HG03196 (cell line): ENCODE measurements at regions not wholly inside any gene's neighbourhood (a gene's known extent, or its start where the extent isn't known, plus 50 kb on each side); places are given as distances from the start of the nearest gene placed in this dataset.
A peak's percentile ranks its signal among the peaks of the same experiment; 100 is the strongest.
"Not testable (repeated sequence)": the region's sequence is repeated elsewhere in the genome, so short reads cannot be mapped to it uniquely, and the experiment has no call there.

Experiments
- ATAC-seq: cut with Tn5 transposase; IDR thresholded peaks from one replicate; pipeline ENCODE4 v1.9.1; 2021; ENCODE audit not compliant: unreplicated experiment

DNA sequence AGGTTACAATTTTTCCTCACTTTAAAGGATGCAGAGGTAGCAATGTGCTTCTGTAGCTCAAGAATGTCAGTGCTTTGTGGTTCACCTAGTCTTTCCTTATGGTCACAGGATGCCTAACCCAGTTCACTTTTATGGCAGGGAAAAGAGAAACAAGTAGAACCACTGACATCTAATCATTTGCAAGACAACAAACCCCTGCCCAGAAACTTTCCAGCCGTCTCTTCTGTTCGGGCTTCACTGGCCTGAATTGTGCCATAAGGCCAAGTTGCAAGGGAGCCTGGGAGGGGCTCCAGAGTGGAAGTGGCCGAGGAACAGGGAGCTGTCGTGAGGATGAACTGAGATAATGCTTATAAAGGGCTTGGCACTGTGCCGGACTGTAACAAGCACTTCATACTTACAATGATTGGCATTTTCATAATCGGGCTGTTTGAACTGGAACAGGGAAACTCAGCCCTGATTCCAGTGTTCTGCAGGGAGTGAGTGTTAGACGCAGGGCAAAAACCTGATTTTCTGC, 212.6 kb downstream of the BCAS1 start:
- no peak for ATAC-seq

DNA sequence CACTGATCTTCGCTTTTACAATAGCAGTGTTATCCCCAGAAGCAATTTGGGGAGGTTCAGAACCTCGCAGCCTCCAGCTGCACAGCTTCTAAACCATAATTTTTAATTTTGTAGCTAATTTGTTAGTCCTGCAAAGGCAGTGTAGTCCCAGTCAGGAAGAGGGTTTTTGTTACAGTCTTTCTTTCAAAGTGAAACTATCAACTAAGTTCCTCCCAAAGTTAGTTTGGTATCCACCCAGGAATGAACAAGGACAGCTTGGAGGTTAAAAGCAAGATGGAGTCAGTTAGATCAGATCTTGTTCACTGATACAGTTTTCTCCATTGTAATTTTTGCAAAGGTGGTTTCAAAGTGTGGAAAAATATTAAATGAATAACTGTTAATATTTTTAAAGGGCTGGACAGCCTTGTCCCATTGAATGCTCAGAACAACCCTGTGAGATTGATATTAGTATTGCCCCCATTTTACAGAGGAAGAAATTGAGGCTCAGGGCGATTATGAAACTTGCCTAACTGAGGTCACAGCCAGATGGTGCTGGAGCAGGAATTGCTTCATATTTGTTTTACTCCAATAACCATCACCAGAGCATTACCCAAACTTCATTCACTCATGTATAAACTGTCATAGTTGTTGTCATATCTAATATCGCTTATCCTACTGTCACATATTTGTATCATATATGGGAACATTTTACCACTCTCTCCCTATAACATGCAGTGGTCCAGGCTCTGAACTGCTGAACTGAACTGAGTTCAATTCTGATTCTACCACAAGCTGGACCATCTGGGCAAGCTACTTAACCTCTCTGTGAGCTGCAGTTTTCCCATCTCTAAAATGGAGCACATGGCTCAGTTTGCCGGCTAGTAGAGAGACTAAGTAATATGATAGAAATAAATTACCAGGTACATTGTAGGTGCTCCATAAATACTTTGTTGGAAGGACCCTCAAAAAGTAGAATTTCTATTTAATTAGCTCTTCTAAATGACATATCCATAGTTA, 213.8 kb downstream of the BCAS1 start:
- ATAC-seq: no peak

DNA sequence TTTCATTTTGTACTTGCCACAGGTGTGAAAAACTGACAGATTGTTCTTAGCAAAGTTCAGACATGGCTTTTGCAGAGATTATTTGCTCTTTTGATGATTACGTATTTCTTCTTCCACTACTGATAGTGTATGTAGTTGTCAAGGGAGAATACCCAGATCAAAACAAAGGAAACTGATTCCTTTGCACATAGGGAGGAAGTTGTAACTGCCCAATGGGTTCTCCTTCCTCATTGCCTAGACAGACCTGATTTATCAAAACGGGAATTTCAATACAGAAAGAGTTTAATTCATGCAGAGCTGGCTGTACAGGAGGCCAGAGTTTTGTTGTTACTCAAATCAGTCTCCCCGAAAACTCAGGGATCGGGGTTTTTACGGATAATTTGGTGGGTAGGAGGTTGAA, 214.7 kb downstream of the BCAS1 start:
- ATAC-seq: no peak

DNA sequence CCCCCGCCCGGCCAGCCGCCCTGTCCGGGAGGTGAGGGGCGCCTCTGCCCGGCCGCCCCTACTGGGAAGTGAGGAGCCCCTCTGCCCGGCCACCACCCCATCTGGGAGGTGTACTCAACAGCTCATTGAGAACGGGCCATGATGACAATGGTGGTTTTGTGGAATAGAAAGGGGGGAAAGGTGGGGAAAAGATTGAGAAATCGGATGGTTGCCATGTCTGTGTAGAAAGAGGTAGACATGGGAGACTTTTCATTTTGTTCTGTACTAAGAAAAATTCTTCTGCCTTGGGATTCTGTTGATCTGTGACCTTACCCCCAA, 215.8 kb downstream of the BCAS1 start:
- ATAC-seq: not testable (repeated sequence)

DNA sequence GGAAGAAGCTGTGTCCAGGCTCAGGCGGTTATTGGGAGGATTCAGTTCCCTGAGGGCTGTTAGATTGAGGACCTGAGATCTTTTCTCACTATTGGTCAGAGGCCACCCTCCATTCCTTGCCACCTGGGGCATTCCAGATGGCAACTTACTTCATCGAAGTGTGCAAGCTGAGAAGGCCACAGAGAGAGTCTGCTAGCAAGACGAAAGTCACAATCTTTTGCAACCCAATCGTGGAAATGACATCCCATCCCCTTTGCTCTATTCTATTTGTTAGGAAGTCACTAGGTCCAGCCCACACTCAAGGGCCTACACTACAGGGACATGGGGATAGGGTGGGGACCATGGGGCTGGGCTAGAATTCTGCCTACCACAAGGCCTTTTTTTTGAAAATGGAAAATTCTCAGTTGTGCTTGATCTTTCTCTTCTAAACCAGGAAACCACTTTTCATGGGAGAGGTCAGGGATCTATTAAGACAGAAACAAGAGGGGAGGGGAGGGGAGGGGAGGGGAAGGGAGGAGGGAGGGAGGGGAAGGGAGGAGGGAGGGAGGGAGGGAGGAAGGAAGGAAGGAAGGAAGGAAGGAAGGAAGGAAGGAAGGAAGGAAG, 217.2 kb downstream of the BCAS1 start:
- ATAC-seq: no peak

DNA sequence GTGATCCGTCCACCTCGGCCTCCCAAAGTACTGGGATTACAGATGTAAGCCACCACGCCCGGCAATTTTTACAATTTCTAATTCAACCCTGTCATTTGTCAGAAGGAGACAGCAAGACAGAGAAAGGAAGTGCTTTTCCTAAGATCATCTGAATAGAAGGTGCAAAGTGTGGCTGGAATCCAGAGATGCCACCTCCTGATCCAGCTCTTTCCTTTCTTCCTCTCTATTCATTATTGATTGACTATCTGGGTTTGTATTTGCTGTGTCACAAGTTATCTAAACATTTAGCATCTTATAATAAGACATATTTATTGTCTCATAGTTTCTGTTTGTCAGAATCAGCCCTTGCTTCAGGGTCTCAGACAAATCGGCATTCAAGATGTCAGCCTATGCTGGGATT, 217.7 kb downstream of the BCAS1 start:
- no peak for ATAC-seq

DNA sequence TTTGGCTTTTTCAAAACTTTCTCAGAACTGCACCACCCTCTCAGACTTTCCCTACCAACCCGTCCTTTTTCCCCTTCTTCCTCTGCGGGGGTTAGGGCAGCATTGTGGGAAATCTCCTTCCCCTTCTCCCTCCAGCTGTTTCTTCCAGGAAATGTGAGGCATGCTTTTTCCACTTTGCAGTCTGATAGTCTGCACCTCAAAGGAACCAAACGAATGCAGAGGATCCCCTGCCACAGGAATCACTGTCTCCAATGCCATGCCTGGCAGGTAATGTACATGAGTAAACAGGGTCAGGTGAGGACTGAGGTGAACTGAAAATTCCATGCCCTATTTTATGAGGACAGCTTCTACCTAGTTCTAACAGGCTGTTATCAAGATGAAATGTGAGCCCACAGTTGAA, 218.4 kb downstream of the BCAS1 start:
- ATAC-seq: no peak

DNA sequence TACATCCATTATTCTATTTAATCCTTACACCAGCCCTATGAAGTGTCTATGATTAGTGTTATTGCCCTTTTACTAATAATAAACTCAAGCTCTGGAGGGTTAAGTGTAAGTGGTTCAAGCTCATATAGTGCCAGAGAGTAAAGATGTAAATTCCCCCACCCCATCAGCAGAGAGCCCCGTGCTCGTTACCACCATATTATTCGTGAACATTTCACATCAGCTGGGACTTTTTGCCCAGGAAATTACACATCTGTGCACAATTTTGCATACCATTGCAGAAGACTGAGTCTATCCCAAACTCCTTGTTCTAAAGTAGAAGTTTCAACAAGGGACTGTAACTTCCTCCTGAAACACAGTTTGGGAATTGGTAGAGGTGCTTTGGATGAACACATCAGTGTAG, 220.1 kb downstream of the BCAS1 start:
- ATAC-seq: no peak

DNA sequence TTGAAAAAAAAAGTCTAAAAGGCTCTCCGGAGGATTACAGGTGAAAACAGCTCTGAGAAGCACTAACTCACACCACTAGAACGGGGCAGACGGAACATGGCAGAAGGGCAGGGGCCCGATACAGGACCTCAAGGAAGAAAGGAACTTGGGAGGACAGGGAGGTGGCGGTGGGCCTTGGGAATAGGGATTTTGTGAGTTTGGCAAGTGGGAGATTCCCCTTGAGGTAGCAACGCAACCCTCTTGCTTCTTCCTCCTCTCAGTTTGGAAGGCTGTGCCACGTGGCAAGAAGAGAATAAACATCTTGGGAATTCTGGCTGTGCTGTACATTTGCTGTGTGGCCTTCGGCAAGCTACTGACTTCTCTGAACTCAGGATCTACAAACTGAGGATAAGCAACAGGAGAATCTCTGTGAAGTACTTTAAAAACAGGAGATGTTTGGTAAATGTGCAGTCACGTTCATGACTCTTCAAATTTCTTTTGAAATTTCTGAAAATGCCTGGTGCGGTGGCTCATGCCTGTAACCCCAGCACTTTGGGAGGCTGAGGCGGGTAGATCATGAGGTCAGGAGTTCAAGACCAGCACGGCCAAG, 220.8 kb downstream of the BCAS1 start:
- ATAC-seq: no peak

DNA sequence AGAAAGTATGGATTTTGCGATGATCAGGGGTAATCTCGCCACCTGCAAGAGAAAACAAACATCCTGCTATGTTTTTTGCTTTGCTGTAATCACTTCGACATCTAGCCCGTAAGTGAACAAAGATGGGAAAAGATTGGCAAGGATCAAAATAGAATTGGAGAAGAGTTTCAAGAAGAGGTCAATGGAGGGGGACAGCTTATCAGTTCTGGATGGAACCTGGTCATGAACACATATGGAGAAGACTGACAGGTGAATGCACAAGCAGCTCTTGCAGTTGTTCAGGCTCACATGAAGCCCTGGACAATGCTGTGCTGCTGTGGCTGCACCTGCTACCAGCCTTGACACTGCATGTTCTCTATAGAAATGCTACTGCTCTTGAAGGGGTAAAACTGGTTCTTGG, 222.1 kb downstream of the BCAS1 start:
- ATAC-seq: no peak

DNA sequence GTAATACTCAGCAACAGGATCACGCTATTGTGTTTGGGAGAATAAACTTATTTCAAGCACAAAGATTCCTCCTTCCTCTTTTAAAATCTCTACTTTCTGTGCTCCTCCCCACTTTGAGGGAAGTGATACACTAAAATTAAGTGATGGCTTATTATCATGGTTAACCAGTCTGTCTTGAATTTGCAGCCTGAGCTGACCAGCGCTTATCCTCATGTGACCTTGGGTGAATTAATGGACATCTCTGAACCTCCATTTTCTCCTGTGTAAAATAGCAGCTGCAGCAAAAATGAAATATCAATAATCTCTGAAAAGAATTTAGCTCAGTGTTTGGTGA, 222.6 kb downstream of the BCAS1 start:
- no peak for ATAC-seq

DNA sequence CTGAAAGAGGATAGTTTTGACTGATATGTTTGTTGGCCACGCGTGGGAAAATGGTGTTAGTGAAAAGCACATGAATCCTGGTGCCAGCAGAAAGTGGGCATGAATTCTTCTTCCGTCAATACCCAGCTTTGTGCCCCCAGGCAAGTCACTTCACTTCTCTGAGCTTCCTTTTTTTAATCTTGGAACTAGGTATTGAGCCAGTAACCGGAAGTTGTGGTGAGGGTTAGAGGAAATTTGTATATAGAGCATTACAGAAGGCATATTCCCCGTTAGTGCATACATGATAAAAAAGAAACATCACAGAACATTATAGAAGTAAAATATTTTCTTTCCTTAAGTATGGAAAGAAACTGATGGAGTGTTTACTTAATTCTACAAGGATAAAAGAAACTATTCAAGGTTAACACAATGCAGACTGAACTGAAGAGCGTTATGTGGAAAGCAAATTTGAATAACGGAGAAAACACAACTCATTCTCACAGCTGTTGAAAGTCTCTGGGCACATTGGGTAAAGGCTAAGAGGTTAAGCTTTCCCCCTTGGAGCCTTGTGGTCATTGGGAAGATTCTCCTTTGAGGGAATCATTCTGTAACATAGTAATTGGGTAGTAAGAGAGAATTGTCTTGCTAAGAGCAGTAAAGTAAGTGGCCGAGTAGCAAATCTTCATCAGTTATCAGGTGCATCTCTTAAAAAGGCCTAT, 223.1 kb downstream of the BCAS1 start:
- no peak for ATAC-seq

DNA sequence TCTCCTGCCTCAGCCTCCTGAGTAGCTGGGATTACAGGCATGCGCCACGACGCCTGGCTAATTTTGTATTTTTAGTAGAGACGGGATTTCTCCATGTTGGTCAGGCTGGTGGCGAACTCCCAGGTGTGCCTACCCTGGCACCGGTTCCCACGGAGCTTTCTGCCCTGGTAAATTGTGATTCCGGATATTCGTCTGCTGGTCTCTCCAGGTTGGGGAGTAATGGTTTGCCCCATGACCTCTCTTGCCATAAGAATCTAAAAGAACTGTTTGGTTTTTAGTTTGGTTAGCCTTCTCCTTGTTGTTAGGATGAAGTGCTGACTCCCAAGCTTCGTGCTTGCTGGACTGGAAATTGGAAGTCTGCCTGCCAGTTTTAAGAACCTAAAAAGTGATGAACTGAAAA, 223.8 kb downstream of the BCAS1 start:
- no peak for ATAC-seq

DNA sequence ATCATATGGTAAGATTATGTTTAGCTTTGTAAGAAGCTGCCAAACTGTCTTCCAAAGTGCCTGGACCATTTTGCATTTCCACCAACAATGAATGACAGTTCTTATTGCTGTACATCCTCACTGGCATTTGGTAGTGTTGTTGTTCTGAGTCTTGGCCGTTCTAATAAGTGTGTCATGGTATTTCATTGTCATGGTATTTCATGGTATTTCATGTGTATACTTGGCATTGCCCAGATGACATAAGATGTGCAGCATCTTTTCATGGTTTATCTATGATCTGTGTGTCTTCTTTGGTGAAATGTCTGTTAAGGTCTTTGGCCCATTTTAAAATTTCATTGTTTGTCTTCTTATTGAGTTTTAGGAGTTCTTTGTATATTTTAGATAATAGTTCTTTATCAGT, 224.4 kb downstream of the BCAS1 start:
- no peak for ATAC-seq

DNA sequence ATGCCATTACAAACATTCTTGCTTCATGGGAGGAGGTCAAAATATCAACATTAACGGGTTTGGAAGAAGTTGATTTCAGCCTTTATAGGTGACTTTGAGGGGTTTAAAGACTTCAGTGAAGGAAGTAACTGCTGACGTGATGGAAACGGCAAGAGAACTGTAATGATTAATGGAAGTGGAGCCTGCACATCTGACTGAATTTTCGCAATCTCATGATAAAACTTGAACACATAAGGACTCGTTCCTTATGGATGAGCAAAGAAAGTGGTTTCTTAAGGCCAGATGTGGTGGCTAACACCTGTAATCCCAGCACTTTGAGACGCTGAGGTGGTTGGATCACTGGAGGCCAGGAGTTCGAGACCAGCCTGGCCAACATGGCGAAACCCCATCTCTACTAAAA, 226.1 kb downstream of the BCAS1 start:
- no peak for ATAC-seq

DNA sequence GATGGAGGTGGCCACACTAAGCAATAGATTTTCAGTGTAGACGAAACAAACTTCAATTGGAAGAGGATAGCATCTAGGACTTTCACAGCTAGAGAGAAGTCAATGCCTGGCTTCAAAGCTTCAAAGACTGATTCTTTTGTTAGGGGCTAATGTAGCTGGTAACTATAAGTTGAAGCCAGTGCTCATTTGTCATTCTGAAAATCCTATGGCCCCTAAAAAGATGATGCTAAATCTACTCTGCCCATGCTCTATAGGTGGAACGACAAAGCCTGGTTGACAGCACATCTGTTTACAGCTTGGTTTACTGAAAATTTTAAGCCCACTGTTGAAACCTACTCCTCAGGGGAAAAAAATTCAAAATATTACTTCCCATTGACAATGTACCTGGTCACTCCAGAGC, 226.7 kb downstream of the BCAS1 start:
- no peak for ATAC-seq

DNA sequence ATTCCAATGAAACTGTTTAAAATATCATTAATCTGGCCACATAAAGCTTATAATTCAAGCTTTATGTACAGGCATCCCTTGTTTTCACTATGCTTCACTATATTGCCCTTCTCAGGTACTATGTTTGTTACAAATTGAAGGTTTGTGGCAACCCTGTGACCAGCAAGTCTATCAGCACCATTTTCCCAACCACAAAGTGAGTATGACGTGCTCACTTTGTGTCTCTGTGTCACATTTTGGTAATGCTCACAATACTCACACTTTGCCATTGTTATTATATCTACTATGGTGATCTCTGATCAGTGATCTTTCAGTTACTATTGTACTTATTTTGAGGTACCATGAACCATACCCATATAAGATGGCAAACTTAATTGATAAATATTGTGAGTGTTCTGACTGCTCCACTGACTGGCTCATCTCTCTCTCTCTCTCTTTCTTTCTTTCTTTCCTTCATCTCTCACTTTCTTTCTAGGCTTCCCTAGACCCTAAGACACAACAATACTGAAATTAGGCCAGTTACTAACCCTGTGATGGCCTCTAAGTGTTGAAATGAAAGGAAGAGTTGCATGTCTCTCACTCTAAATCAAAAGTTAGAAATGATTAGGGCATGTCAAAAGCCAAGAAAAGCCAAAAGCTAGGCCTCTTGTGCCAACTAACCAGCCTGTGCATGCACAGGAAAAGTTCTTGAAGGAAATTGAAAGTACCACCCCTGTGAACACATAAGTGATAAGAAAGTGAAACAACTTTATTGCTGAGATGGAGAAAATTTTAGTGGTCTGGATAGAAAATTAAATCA, 227.9 kb downstream of the BCAS1 start:
- ATAC-seq: no peak

DNA sequence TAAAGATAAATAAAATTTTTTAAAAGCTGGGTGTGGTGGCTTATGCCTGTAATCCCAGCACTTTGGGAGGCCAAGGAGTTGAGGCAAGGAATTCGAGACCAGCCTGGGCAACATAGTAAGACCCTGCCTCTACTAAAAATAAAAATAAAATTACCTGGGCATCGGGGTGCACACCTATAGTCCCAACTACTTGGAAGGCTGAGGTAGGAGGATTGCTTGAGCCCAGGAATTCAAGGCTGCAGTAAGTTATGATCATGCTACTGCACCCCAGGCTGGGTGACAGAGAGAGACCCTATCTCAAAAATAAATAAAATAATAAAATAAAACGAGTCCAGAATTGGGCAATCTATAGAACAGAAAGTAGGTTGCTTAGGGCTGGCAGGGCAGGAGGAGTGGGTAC, 228.7 kb downstream of the BCAS1 start:
- no peak for ATAC-seq

DNA sequence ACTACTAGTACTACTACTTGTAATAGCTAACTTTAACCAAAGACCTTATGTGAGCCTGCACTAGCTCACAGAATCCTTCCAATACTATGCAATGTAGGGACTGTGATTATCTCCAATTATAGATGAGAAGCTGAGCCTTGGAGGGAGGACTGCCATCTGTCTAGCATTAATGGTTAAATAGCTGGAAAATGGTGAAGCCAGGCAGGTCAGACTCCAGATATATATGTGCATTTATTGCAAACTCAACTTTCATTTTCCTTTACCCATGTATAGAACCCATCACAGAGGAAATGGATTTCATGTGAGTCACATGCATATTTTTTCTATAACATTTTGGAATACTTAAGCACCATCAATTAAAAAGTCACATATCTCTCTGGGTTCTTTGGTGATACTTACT, 229.9 kb downstream of the BCAS1 start:
- ATAC-seq: no peak

DNA sequence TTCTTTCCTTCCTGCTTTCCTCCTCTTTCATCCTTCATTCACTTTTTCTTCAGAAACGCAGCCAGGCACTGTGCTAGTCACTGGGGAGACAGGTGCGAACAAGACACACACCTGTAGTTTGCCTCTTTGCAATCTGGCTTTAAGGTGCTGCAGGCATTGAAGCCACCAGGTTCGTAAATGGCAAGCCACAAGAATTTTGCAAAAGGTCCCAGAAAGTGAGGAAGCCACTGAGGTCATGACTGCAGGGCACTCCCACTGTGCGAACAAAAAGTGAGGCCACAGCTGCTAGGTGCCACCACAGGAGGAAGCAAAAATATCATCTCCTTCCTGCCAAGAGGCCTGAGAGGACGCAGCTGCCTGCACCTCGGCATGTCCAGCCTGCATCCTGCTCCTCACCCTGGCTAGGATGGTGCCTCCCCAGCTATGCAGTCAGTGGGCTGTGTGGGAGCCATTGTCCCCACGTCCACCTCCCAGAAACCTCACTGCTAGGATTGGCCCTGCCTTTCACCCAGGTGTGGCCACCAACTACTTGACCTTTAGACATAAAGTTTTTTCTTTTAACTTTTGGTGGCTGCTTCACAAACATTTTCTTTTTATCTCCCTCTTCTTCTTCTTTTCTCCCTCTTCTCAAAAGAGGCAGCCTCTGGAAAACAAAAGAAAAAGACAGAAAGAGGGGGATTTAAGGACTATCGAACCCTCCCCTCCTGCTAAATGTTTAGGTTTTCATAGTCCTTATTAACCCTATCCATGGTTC, 230.8 kb downstream of the BCAS1 start:
- ATAC-seq: peak; percentile 58
